Liver (tissue), 8 donors: ENCODE measurements at regions not wholly inside any gene's neighbourhood (a gene's known extent, or its start where the extent isn't known, plus 50 kb on each side); places are given as distances from the start of the nearest gene placed in this dataset.

Source experiments
- DNase-seq: peaks from one replicate; pipeline ENCODE4 v3.0.0-alpha.2; 2017; ENCODE audit warnings: low spot score
- H3K27ac ChIP-seq, 2 donors: one replicate each; pipeline ENCODE4 v1.7.0; 2013; ENCODE audit warnings: inconsistent platforms in 2 of 2, low read length in 2 of 2, control low read depth in 1 of 2, low read depth in 1 of 2, mild to moderate bottlenecking in 1 of 2
- H3K27me3 ChIP-seq, 4 donors: one replicate each; pipeline versions ENCODE4 v1.6.1 to v1.7.0; 2013; ENCODE audit warnings: low read length in 3 of 4, inconsistent platforms in 1 of 4, mild to moderate bottlenecking in 1 of 4, moderate library complexity in 1 of 4; ENCODE audit not compliant: control insufficient read depth in 4 of 4, insufficient read depth in 4 of 4
- H3K36me3 ChIP-seq, 4 donors: one replicate each; pipeline versions ENCODE4 v1.6.1 to v1.7.0; 2013; ENCODE audit warnings: low read length in 3 of 4, mild to moderate bottlenecking in 3 of 4, low read depth in 1 of 4, moderate library complexity in 1 of 4; ENCODE audit not compliant: control insufficient read depth in 4 of 4, insufficient read depth in 3 of 4
- H3K4me1 ChIP-seq, 4 donors: one replicate each; pipeline versions ENCODE4 v1.6.1 to v1.7.0; 2013; ENCODE audit warnings: low read length in 3 of 4, mild to moderate bottlenecking in 3 of 4, moderate library complexity in 1 of 4; ENCODE audit not compliant: control insufficient read depth in 4 of 4, insufficient read depth in 4 of 4
- H3K4me3 ChIP-seq, 3 donors: one replicate each; pipeline versions ENCODE4 v1.6.1 to v1.7.0; 2013; ENCODE audit warnings: low read length in 3 of 3, control low read depth in 1 of 3, low read depth in 1 of 3, mild to moderate bottlenecking in 1 of 3
- H3K9ac ChIP-seq, 2 donors: one replicate each; pipeline ENCODE4 v1.7.0; 2013; ENCODE audit warnings: low read length in 2 of 2, mild to moderate bottlenecking in 2 of 2, moderate library complexity in 2 of 2, control low read depth in 1 of 2, low read depth in 1 of 2
- H3K9me3 ChIP-seq, 4 donors: one replicate each; pipeline versions ENCODE4 v1.6.1 to v1.7.0; 2013; ENCODE audit warnings: low read length in 3 of 4; ENCODE audit not compliant: control insufficient read depth in 4 of 4
- ATF3 ChIP-seq: IDR thresholded peaks from 2 replicates; pipeline ENCODE4 v1.6.1; 2016; ENCODE audit warnings: antibody characterized with exemption
- CTCF ChIP-seq: fragments of 150-350 bp; IDR thresholded peaks from 2 replicates; pipeline ENCODE4 v1.5.1; 2017; ENCODE audit warnings: improper control_type of control experiment, low read depth, low read length; ENCODE audit not compliant: missing input control
- EGR1 ChIP-seq, 2 donors: IDR thresholded peaks; 2 replicates each; pipeline ENCODE4 v1.6.1; 2016 to 2018; ENCODE audit warnings: antibody characterized with exemption in 2 of 2, low read depth in 2 of 2
- FOXA1 ChIP-seq: IDR thresholded peaks from 2 replicates; pipeline ENCODE4 v1.6.1; 2016; ENCODE audit warnings: antibody characterized with exemption
- FOXA2 ChIP-seq: IDR thresholded peaks from 2 replicates; pipeline ENCODE4 v1.6.1; 2016; ENCODE audit warnings: antibody characterized with exemption
- GABPA ChIP-seq, 2 donors: IDR thresholded peaks in 1 of 2; conservative IDR thresholded peaks in 1 of 2; 2 replicates each; pipeline ENCODE4 v1.6.1; 2016; ENCODE audit warnings: antibody characterized with exemption in 2 of 2, mild to moderate bottlenecking in 1 of 2, moderate library complexity in 1 of 2
- HNF4A ChIP-seq, 2 donors: conservative IDR thresholded peaks; 2 replicates each; pipeline ENCODE4 v1.6.1; 2016; ENCODE audit warnings: antibody characterized with exemption in 2 of 2, mild to moderate bottlenecking in 2 of 2
- HNF4G ChIP-seq: IDR thresholded peaks from 2 replicates; pipeline ENCODE4 v1.6.1; 2016; ENCODE audit warnings: antibody characterized with exemption
- JUND ChIP-seq, 2 donors: IDR thresholded peaks; 2 replicates each; pipeline ENCODE4 v1.6.1; 2016; ENCODE audit warnings: antibody characterized with exemption in 2 of 2
- MAX ChIP-seq: IDR thresholded peaks from 2 replicates; pipeline ENCODE4 v1.6.1; 2016; ENCODE audit warnings: antibody characterized with exemption
- RAD21 ChIP-seq, 2 donors: IDR thresholded peaks; 2 replicates each; pipeline ENCODE4 v1.6.1; 2016; ENCODE audit warnings: antibody characterized with exemption in 2 of 2, mild to moderate bottlenecking in 2 of 2
- SP1 ChIP-seq: IDR thresholded peaks from 2 replicates; pipeline ENCODE4 v1.6.1; 2018; ENCODE audit warnings: antibody characterized with exemption, mild to moderate bottlenecking
- TAF1 ChIP-seq: conservative IDR thresholded peaks from 2 replicates; pipeline ENCODE4 v1.6.1; 2016; ENCODE audit warnings: antibody characterized with exemption, mild to moderate bottlenecking
- YY1 ChIP-seq: IDR thresholded peaks from 2 replicates; pipeline ENCODE4 v1.6.1; 2016; ENCODE audit warnings: antibody characterized with exemption, mild to moderate bottlenecking
- ZBTB33 ChIP-seq: IDR thresholded peaks from 2 replicates; pipeline ENCODE4 v1.6.1; 2016; ENCODE audit warnings: antibody characterized with exemption
- WGBS: extraction: QIAGEN DNeasy Blood & Tissue Kit; methylation state at CpG from one replicate; pipeline ENCODE4 v1.1.7; 2013; 5-methylcytosine and 5-hydroxymethylcytosine counted together
- donor health status: healthy.
- donor health status: healthy.
- donor health status: healthy.
- donor health status: healthy.
- donor health status: healthy.

- no peaks in the 10 kb centered on the region for H3K4me1 ChIP-seq
- TF ChIP-seq YY1 (no peak), ZBTB33 (no peak), TAF1 (no peak), RAD21 (IDR thresholded peaks at IDR 0.05) (no peak), HNF4G (no peak), HNF4A (conservative IDR thresholded peaks at IDR 0.05) (no peak), EGR1 (IDR thresholded peaks at IDR 0.05; ENCODE audit: low read depth in 2 of 2) (no peak), CTCF (no peak)
These were observed 220.7 kb upstream of the GRIP1 start for GRCh38 chr12:66899588-66899987.

GRCh38 chr12:66900616-66901015 is 221.7 kb upstream of the GRIP1 start:
- no peak for TF ChIP-seq EGR1 (IDR thresholded peaks at IDR 0.05; ENCODE audit: low read depth in 2 of 2)
- TF ChIP-seq FOXA1: no peak
- TF ChIP-seq ATF3: no peak
- no peak for TF ChIP-seq JUND (IDR thresholded peaks at IDR 0.05)
- TF ChIP-seq HNF4A (conservative IDR thresholded peaks at IDR 0.05): no peak
- no peak for TF ChIP-seq GABPA (IDR thresholded peaks at IDR 0.05 in 1 of 2, conservative IDR thresholded peaks at IDR 0.05 in 1 of 2)
- no peak for TF ChIP-seq YY1
- no peak for TF ChIP-seq MAX
- TF ChIP-seq HNF4G: no peak
- no peak for TF ChIP-seq ZBTB33
- TF ChIP-seq CTCF: no peak
- no peak for TF ChIP-seq SP1
- TF ChIP-seq FOXA2: no peak
- Histone ChIP-seq H3K4me3 (no peak overlapping the region), H3K4me1 (no peaks in the 10 kb centered on the region), H3K27me3 (no peaks in the 10 kb centered on the region), H3K9ac (no peak overlapping the region), H3K9me3 (no peaks in the 10 kb centered on the region), H3K36me3 (no peaks in the 10 kb centered on the region), H3K27ac (no peak overlapping the region)
- DNase-seq: no peak
- 79% methylated on average over 2 of the region's 2 CpGs for WGBS

More at GRCh38 chr12:66899588-66899987, 220.7 kb upstream of the GRIP1 start:
- Histone ChIP-seq H3K27ac (no peak overlapping the region), H3K4me3 (no peak overlapping the region), H3K9me3 (no peaks in the 10 kb centered on the region), H3K27me3 (no peaks in the 10 kb centered on the region), H3K36me3 (no peaks in the 10 kb centered on the region), H3K9ac (no peak overlapping the region)
- DNase-seq: no peak
